HT-29 (cell line): ENCODE measurements at regions not wholly inside any gene's neighbourhood (a gene's known extent, or its start where the extent isn't known, plus 50 kb on each side); places are given as distances from the start of the nearest gene placed in this dataset.
"Not testable (repeated sequence)": the region's sequence is repeated elsewhere in the genome, so short reads cannot be mapped to it uniquely, and the experiment has no call there.

Source experiments
- DNase-seq: peaks from one replicate; pipeline ENCODE4 v3.0.0-alpha.2; 2015; ENCODE audit warnings: low spot score

GRCh38 chr1:174105086-174105485 lies 54.2 kb upstream of the RABGAP1L start:
- DNase-seq, result no peak

GRCh38 chr1:174103766-174104165 lies 55.6 kb upstream of the RABGAP1L start:
- no peak for DNase-seq

GRCh38 chr1:174101976-174102375 lies 57.3 kb upstream of the RABGAP1L start:
- not testable (repeated sequence) for DNase-seq

- no peak for DNase-seq
Observed at GRCh38 chr1:174097426-174097825, 61.9 kb upstream of the RABGAP1L start.

- peak; percentile 39 for DNase-seq
Observed at GRCh38 chr1:174093789-174094188, 65.5 kb upstream of the RABGAP1L start.

- no peak for DNase-seq
Observed at GRCh38 chr1:174090471-174090870, 68.3 kb upstream of the RC3H1 start.

GRCh38 chr1:174080819-174081218 lies 58.7 kb upstream of the RC3H1 start:
- no peak for DNase-seq

GRCh38 chr1:174079796-174080195 lies 57.6 kb upstream of the RC3H1 start:
- no peak for DNase-seq

GRCh38 chr1:174078916-174079315 lies 56.8 kb upstream of the RC3H1 start:
- DNase-seq, result not testable (repeated sequence)

- DNase-seq, result no peak
Observed at GRCh38 chr1:174077749-174078490, 55.8 kb upstream of the RC3H1 start.

- no peak for DNase-seq
Observed at GRCh38 chr1:174075245-174075692, 53.1 kb upstream of the RC3H1 start.

- DNase-seq, result peak; percentile 49
Observed at GRCh38 chr1:174074757-174075156, 52.6 kb upstream of the RC3H1 start.

GRCh38 chr1:174072581-174072980 lies 50.4 kb upstream of the RC3H1 start:
- no peak for DNase-seq
